ENCODE measurements at regions not wholly inside any gene's neighbourhood (a gene's known extent, or its start where the extent isn't known, plus 50 kb on each side); places are given as distances from the start of the nearest gene placed in this dataset.

GRCh38 chr1:29585656-29586055 lies 349.3 kb downstream of the PTPRU start:
- TF ChIP-seq POLR2AphosphoS5 (IDR thresholded peaks at IDR 0.05; ENCODE audit: low read depth, low read length) (no peak), POLR2A (IDR thresholded peaks at IDR 0.05; ENCODE audit: low read depth, low read length) (no peak), TAF1 (IDR thresholded peaks at IDR 0.05; ENCODE audit: low read depth, low read length) (no peak), POU2F2 (IDR thresholded peaks at IDR 0.05; ENCODE audit: low read depth, low read length) (no peak)
